HEK293T (cell line): ENCODE measurements at regions not wholly inside any gene's neighbourhood (a gene's known extent, or its start where the extent isn't known, plus 50 kb on each side); places are given as distances from the start of the nearest gene placed in this dataset.

Source experiments
- BHLHE40 ChIP-seq: fragments of 450-650 bp; IDR thresholded peaks from 2 replicates; pipeline ENCODE4 v1.6.1; 2016; ENCODE audit warnings: mild to moderate bottlenecking, moderate library complexity, borderline replicate concordance
- CTBP1 ChIP-seq: fragments of 450-650 bp; IDR thresholded peaks from 2 replicates; pipeline ENCODE4 v1.6.1; 2016; ENCODE audit warnings: borderline replicate concordance
- ELF4 ChIP-seq: fragments of 450-650 bp; IDR thresholded peaks from 2 replicates; pipeline ENCODE4 v1.6.1; 2017; ENCODE audit warnings: antibody characterized with exemption
- FOXA1 ChIP-seq: fragments of 450-650 bp; IDR thresholded peaks from 2 replicates; pipeline ENCODE4 v1.6.1; 2016; ENCODE audit warnings: mild to moderate bottlenecking
- FOXK2 ChIP-seq: fragments of 450-650 bp; IDR thresholded peaks from 2 replicates; pipeline ENCODE4 v1.6.1; 2016; ENCODE audit warnings: mild to moderate bottlenecking
- FOXM1 ChIP-seq: fragments of 450-650 bp; IDR thresholded peaks from 2 replicates; pipeline ENCODE4 v1.6.1; 2017; ENCODE audit warnings: mild to moderate bottlenecking, borderline replicate concordance
- HDGF ChIP-seq: fragments of 450-650 bp; IDR thresholded peaks from 2 replicates; pipeline ENCODE4 v1.6.1; 2017; ENCODE audit warnings: antibody characterized with exemption, borderline replicate concordance
- NFRKB ChIP-seq: fragments of 450-650 bp; IDR thresholded peaks from 2 replicates; pipeline ENCODE4 v1.6.1; 2016; ENCODE audit warnings: mild to moderate bottlenecking, moderate library complexity
- PKNOX1 ChIP-seq: fragments of 450-650 bp; IDR thresholded peaks from 2 replicates; pipeline ENCODE4 v1.6.1; 2016
- SP1 ChIP-seq: fragments of 450-650 bp; IDR thresholded peaks from 2 replicates; pipeline ENCODE4 v1.6.1; 2017
- SUZ12 ChIP-seq: fragments of 450-650 bp; IDR thresholded peaks from 2 replicates; pipeline ENCODE4 v1.6.1; 2016; ENCODE audit warnings: mild to moderate bottlenecking
- TARDBP ChIP-seq: fragments of 450-650 bp; IDR thresholded peaks from 2 replicates; pipeline ENCODE4 v1.6.1; 2016

- TF ChIP-seq NFRKB (no peak), SP1 (no peak), ELF4 (no peak), FOXA1 (no peak), BHLHE40 (no peak), FOXK2 (no peak), FOXM1 (no peak), SUZ12 (no peak), HDGF (no peak), TARDBP (no peak), PKNOX1 (no peak), CTBP1 (no peak)
These were observed 84.7 kb upstream of the SLC25A33 start for GRCh38 chr1:9454494-9455066.
